ENCODE measurements at regions not wholly inside any gene's neighbourhood (a gene's known extent, or its start where the extent isn't known, plus 50 kb on each side); places are given as distances from the start of the nearest gene placed in this dataset.
"Not testable (repeated sequence)": the region's sequence is repeated elsewhere in the genome, so short reads cannot be mapped to it uniquely, and the experiment has no call there.

DNA sequence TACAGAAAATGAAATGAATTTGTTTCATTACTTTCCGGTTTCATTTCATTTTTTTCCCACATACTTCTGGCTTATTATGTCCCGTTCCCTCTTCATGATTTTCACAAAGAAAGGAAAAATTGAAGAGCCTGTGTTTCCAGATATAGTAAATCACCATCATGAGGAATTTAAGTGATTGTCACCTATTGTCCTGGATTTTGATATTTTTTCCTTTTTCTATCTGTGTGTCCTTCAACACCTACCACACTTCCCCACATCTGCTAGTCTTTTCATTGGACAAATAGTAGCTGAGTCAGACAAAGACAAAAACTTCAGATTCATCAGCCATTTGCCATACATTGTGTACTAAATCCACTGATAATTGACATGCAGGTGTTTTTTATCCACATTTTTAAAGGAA lies 258.2 kb upstream of the HSF2 start:
- DNase-seq = no peak

DNA sequence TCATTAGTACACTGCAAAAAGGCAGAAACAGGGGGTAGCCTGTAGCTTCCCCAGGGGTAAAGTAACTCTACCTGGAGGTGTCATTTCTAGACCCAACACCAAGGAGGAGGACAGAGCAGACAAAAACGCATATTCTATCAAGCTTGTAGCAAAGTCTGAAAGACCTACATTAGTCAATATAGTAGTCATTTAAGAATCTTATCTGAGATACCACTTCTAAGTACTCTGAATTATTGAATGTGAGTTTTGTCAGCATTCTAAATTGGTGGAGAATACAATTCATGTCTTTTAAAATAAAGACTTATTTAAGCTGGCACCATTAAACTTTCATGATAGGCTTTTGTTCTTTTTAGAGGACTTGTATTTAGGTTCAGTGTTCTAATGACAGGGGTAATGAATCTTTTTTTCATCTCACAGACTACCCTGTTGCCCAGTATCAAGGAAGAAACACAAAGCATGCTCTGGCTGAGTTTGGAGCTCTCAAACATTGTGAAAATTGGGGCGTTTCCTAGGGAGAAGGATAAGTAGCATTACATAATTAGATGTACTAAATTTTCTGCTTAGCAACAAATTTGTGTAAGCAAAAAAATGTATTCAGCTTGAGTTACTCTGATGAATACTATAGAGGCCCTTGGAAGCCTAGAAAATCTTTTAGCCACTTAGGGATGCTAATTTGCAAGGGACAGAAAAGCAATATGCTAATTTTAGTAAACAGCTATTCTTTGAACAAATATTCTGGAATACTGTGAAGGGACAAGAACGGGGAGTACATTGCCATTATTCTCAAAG lies 255.4 kb upstream of the HSF2 start:
- no peak for DNase-seq

DNA sequence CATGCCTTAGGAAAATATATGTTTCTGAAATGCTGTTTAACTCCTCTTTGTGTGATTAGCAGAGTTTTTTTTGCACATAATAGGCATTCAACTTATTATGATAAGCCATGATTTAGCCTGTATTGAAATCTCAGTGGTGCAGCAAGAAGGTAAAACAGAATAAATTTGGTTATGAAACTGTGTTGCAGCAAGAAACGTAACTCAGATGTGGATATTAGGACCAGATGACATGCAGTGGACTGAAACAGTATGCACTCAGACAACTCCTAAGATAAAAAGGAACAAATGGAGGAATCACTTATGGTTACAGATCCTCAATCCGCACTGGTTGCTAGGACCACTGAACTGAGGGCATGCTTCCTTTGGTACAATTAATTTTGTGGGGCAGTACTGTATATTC lies 254.2 kb upstream of the HSF2 start:
- no peak for DNase-seq

DNA sequence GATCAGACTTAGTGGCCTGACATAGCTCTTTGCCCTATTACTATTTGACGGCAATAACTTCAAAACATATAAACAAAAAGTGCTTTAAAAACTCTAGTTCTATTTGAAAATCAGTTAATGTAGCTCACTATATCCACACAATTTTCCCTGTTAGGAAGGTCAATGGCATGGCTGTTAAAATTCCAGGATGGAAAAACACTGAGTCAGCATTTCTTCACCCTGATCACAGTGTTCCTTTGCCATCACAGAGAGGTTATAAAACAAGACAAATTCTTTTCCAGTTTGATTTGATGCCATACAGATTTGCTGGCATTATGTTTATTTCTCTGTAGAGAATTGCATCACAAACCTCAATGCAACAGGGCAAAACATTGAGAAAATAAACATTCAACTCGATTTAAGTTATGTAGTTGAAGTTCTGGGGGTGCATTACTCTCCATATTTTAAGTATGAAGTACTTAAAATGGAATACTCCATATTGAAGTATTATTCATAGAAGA lies 253.7 kb upstream of the HSF2 start:
- no peak for DNase-seq

DNA sequence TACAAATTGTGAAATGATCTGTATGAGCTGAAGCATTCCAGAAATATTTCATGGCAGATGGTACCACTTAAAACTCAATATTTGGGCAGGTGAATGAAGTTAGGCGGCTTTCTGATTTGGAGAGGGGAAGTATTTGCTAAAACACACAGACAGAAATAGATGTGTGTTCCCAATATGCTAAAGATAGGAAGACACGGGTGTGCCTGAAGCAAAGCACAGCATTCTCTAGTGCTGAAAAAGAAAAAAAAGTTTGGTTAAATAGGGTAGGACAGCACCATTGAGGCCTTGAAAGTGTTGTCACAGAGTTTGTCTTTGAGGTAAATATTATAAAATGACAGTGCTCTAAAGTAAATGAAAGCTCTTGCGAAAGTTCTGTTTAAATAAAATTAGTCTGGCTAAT lies 252.2 kb upstream of the HSF2 start:
- no peak for DNase-seq

DNA sequence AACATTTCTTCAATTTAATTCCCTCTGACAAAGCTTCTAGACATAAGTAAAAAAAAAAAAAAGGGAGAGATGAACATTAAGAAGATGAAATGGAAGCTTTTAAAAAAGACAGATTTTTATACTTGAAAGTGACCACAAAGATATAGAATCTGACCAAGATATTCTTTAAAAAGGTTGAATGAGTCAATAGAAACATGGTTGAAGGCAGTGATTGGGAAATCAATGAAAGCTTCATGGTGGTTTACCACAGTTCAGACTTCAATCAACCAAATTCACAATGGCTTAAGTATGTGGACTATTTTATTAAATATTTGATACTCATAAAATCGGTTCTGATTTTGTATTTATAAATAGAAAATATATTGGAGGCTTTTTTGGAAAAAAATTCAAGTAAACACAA lies 248.4 kb upstream of the HSF2 start:
- DNase-seq = no peak

DNA sequence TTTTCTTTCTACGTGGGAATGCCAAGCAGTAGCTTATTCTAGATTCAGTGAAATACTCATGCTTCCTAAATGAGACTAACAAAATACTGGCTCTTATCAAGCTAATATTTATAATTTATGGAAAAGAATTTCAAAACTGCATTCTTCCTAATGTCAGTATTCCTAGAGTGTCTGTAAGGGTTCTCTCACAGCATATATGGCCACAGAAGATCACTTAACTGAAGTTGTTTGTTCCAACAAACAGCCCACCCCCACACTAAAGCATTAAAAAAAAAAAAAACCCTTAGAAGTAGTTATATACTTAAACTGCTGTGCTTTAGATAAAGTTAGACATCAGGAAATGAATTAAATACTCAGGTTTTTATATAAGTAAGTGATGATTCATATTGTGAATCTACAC lies 247.7 kb upstream of the HSF2 start:
- no peak for DNase-seq

DNA sequence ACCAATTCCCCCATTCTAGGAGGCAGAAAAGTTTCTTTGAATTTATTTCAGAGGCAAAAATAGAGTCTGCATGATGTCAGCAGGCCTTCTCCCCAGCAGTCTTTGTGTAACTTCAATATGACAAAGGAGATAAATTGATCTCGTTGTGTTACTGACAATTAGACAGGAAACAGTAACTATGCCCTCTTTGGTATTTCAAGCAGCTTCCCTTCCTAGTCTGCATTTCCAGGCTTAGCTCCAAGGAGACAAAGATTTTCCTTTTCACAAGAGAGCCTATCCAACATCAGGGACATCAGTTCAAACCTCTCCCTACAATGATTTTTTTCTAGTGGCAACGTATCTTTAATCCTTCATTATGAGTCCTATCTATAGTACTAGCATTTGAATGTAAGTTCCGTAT lies 245.9 kb upstream of the HSF2 start:
- no peak for DNase-seq

DNA sequence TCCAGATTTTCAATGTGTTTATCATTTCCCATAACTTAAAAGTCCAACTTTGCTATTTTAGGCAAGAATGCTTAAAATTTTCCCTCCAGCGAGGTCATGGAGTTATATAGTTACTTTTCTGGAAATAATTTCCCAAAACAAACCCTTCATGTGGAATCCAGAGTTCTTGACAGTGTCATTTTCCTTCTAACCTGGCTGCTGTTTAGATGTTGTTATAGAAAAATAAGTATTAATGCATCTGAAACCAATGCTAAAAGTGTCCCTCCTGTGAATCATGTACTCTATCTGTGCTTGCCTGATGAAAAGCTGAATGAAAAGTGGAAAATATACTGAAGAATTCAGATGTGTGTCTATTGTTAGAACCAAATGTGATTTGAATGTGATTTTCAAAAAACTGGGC lies 245.3 kb upstream of the HSF2 start:
- DNase-seq = no peak

DNA sequence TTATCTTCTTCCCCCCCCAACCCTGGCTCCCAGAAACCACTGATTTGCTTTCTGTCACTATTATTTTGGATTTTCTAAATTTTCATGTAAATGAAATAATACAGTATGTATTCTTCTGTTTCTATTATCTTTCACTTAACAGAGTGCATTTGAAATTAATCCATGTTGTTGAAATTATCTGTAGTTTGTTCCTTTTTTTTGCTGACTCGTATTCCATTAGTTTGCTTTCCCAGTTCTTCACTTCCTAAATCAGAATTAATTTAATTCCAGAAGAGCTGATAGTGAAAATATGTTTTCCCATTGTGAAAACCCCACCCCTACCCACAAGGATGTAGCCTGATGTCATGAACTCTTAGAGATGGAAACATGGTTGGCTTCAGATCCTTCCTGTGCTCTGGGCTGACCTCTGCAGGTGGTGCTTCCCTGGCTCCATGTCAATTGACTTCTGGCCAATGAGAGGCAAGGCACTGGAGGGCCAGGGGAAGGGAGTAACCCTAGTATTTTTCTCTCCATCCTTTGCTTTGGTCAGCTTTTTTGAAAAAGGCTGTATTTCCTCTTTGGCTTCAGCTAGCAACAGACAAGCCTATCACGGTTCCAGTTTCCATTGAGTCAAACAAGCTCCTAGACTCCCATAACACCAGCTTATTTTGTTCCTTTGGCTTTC lies 244.4 kb upstream of the HSF2 start:
- no peak for DNase-seq

DNA sequence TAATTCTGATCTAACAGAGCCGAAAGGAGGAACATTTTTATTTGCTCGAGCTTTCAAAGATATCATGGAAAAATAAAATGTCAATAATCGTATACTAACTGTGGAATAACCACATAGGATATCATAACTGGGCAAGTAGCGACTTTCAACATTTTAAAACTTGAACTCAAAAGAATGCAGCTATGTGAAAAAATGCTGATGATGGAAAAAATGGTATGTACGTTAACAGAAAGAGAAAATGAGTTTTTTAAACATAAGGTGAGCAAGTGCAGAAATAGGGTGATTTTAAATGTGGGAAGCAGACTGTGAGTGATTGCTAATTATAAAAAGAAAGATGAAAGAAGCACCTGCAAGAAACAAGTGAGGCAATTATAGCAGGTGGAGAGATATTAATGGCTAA lies 238.3 kb upstream of the HSF2 start:
- no peak for DNase-seq

DNA sequence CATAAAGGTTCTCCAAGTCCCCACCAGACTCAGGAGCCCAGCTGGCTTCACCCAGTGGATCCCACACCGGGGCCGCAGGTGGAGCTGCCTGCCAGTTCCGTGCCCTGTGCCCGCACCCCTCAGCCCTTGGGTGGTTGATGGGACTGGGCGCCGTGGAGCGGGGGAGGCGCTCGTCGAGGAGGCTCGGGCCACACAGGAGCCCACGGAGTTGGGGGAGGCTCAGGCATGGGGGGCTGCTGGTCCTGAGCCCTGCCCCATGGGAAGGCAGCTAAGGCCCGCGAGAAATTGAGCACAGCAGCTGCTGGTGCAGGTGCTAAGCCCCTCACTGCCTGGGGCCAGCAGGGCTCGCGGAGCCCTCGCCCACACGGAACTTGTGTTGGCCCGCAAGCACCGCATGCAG lies 234.4 kb upstream of the HSF2 start:
- no peak for DNase-seq

DNA sequence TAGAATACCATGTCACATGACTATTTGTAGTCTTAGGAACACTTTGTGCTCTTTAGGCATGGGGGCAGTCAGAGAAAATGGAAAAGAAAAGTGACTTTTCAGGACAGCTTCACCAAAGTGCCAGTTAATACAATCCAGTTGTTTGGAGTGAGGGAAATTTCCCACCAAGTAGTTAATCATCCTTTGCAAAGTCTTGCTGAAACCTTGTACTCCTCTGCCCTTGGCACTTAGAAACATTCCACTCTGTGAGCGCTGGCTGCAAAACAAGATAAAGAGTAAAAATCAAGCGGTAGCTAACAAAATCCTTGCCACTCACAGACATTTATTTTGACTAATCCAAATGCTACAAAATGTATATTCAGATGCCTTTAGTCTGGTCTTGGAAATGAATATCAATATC lies 229.2 kb upstream of the HSF2 start:
- DNase-seq = no peak

DNA sequence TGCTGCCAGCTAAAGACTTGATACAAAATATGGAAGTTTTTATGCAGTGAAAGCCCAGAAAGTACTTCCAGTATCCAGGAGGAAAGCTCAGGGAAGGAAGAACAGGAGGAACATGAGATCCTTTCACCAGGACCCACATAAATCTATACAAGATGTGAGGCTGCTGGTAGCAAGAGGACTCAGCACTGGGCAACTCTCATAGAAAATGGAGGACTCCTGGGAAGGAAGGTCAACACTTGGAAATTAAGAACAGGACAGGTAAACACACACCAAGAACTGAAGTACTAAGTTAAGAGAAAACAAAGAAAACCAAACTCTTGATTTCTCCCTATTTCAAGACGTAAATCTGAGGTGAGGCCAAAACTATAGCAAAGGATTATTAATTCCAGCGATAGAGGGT lies 220.5 kb upstream of the HSF2 start:
- DNase-seq = no peak

DNA sequence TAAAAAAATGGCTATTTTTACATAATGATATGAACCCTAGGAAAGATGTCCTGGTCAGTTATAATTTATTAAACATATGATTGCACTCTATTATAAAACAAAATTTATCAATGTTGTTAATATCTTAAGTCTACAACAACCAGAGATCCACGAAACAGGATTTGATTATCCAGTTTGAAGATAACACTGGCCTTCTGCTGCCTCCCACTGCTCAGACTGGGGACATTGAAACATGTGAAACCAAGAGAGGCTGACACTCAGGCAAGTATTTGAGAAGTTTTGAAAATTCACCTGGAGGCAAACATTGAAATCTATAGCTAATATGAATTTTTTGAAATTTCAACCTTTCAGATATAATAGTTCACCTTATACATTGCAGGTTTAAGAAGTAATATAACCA lies 219.3 kb upstream of the HSF2 start:
- DNase-seq = no peak

DNA sequence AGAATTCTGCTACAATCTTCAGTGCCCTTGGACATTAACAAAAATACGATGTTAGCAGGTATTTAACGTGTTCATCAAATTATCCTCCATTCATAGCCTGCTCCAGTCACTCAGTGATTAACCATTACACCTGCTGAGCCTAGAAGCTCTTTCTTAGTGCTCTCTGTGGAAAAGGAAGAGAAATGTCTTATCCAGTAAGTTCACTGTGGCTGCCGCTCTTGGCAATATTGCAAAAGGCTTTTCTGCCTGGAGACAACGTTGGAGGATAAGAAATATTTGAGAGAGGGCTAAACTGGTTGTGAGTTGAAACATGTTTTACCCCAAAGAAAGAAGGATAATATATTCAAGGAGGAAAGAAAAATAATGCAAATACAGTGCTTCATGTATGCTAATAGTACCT lies 217.4 kb upstream of the HSF2 start:
- DNase-seq = no peak

DNA sequence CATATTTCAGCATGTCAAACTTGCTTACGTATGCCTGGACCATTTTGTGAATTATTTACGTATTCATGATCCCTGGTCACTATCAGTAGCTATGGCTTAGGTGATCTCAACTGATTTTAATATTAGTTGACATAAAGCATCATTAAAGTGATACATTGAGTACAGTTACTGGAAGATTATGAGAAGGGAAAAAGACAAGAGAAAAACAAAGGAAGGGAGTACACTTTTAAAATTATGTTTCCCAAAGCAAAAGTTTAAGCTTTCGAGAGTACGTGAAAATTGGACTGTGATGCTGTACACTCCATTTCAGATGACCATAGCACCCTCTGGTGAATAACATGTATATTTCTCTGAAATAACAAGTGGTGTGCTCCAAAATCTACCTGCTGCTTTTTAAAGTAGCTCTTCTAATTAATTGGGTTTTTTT lies 215.0 kb upstream of the HSF2 start:
- DNase-seq = no peak

DNA sequence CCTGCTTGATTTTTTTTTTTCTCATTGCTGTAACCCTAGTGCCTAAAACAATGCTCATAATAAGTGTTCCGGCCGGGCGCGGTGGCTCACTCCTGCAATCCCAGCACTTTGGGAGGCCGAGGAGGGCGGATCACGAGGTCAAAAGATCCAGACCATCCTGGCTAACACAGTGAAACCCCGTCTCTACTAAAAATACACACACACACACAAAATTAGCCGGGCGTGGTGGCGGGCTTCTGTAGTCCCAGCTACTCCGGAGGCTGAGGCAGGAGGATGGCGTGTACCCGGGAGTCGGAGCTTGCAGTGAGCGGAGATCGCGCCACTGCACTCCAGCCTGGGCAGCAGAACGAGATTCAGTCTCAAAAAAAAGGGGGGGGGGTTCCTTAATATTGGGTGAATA lies 214.0 kb upstream of the HSF2 start:
- DNase-seq = not testable (repeated sequence)

DNA sequence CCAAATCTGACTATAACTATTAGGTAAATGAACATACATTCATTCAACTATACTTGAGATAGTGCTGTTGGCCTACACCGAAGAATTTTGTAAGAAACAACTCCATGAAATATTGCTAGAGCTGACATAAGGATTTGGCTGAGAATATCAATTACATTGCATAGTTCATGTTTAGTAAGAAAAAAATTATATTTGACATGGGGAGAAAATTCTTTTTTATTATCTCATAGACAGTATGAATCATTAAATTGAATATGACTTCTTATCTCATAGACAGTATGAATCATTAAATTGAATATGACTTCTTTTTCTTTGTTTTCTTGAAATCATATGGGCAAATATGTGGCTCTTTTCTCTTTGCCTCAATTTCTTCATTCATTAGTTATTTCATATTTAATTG lies 212.3 kb upstream of the HSF2 start:
- DNase-seq = no peak

DNA sequence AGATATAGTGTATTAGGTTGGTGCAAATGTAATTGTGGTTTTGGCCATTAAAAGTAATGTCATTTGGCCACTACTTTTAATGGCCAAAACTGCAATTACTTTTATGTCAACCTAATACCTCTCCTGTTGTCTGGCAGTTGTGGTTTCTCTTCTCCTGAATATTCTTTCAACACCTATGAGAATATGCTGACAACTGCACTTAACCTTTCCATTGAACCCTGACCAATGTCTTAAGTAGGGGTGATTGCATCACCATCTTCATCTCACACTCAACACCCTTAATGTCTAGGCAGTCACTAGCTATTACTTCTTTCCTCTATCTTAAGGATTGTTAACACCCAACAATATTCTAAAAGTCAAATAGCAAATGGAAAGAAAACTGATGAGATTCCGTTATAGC lies 200.5 kb upstream of the HSF2 start:
- no peak for DNase-seq

DNA sequence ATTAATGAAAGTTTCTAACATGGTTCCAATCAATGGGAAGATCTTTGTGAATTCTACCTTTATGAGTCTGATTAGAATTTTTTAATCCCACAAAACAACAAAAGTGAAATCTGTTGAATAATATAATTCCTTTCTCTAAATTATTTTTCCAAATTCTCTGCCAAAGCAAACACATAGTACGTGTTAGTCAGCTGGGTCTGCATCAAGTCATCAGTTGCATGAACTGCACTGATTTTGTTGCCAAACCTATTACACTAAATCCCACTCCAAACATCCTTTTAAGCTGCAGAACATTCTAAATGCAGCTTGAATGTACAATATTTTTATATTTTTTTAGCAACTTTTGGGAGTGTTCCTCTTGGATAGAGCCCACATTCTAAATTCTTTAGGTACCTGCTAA lies 199.0 kb upstream of the HSF2 start:
- DNase-seq = no peak

DNA sequence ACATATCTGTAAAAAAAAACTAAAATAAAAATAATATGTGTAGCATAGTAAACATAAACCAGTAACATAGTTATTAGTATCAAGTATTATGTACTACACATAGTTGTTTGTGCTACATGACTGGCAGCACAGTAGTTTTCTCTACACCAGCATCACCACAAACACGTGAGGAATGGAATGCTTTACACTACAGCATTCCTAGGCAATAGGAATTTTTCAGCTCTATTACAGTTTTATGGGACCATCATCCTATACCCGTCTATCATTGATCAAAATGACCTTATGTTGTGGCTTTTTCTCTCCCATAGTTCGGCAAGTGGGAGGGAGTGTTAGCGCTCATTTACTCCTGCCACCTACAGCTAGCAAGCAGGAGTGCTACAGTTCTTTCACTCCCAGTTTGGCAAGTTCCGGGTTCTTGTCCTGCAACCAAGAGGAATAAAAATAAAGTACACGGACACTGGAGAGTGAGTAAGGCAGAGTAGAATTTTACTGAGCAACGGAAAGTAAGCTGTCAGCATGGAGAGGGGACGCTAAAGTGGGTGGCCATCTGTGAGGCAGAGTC lies 196.8 kb upstream of the HSF2 start:
- DNase-seq = no peak

DNA sequence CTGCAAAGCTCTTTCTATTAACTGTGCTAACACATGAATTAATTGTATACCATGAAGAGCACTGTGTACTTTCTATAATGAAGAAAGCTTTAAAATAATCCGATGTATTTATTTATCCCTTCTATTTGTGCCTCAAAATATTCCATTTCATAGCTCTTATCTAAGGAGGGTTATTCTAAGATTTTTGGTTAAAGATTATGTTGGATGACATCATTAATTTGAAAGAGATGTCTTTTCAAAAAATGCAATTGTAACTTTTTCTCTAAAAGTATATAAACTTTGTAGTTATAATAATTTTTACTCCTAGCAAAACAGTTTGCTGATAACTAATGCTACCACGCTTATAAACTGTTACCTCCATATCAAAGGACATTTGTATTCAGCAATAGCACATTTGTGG lies 192.4 kb upstream of the HSF2 start:
- no peak for DNase-seq

DNA sequence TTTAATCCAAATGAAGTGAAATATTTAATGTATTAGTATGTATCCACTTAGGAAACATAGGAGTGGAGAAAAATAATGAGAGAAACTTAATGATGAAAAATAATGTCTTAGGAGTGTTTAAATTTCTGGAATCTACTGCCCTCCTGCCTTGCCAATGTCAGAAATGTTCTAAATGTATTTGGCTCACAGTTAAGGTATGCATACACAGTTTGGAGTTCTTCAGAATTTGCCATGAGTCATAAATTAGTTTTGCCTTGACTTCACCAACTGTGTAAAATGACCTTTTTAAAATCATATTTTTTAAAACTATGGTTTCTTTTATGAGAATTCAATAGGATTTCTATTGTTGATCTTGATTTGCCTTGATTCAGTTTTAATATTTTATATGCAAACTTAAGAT lies 191.7 kb upstream of the HSF2 start:
- DNase-seq = no peak

All from NCI-H510A (cell line).